PC-9 (cell line): ENCODE measurements at regions not wholly inside any gene's neighbourhood (a gene's known extent, or its start where the extent isn't known, plus 50 kb on each side); places are given as distances from the start of the nearest gene placed in this dataset.

Experiments used
- BruUV-seq: library from RNA; stranded (reverse); fragments of 400-500 nt; replicated peaks from 2 replicates; lab custom pipeline; 2021; lab: Mats Ljungman, UMichigan
- CTCF ChIA-PET: fragments of 300-600 bp; sonication (Branson Sonifier 250); formaldehyde crosslinking; loops from one replicate; lab custom pipeline; 2022; ENCODE audit warnings: antibody characterized with exemption; lab: Charles Lee
- POLR2A ChIA-PET: fragments of 300-600 bp; sonication (Branson Sonifier 250); formaldehyde crosslinking; loops from one replicate; lab custom pipeline; 2022; ENCODE audit warnings: antibody characterized with exemption; ENCODE audit not compliant: unreplicated experiment; lab: Charles Lee
- DNase-seq, 2 experiments: peaks; one replicate each; pipeline versions ENCODE4 v3.0.0 to v3.0.0-alpha.2; 2015 to 2022; ENCODE audit warnings: mixed read lengths in 1 of 2
- H2AFZ ChIP-seq: fragments of 200-600 bp; sonication (generic); 2 replicates; pipeline ENCODE4 v1.8.1; 2017; ENCODE audit warnings: antibody characterized with exemption
- H3F3A ChIP-seq: fragments of 200-600 bp; sonication (generic); 2 replicates; pipeline ENCODE4 v1.8.1; 2017; ENCODE audit warnings: antibody characterized with exemption, mild to moderate bottlenecking, low read depth; ENCODE audit not compliant: insufficient read depth
- H3K27ac ChIP-seq: fragments of 200-600 bp; sonication (generic); 2 replicates; pipeline ENCODE4 v1.6.1; 2016; ENCODE audit warnings: mixed run types
- H3K27me3 ChIP-seq: fragments of 200-600 bp; sonication (generic); 2 replicates; pipeline ENCODE4 v1.6.1; 2016; ENCODE audit warnings: low read depth, mixed run types; ENCODE audit not compliant: insufficient read depth
- H3K36me3 ChIP-seq: fragments of 200-600 bp; sonication (generic); 2 replicates; pipeline ENCODE4 v1.6.1; 2016; ENCODE audit warnings: low read depth, mixed run types
- H3K4me1 ChIP-seq: fragments of 200-600 bp; sonication (generic); replicated peaks from 2 replicates; pipeline ENCODE4 v1.6.1; 2016; ENCODE audit warnings: mixed run types; ENCODE audit not compliant: insufficient read depth
- H3K4me2 ChIP-seq: fragments of 200-600 bp; sonication (generic); 2 replicates; pipeline ENCODE4 v1.6.1; 2017; ENCODE audit warnings: mixed run types
- H3K4me3 ChIP-seq: fragments of 200-600 bp; sonication (generic); 2 replicates; pipeline ENCODE4 v1.6.1; 2016; ENCODE audit warnings: mixed run types
- H3K79me2 ChIP-seq: fragments of 200-600 bp; sonication (generic); 2 replicates; pipeline ENCODE4 v1.6.1; 2017; ENCODE audit warnings: low read depth, mixed run types
- H3K9me2 ChIP-seq: fragments of 200-600 bp; sonication (generic); 2 replicates; pipeline ENCODE4 v1.8.1; 2017; ENCODE audit warnings: mild to moderate bottlenecking; ENCODE audit not compliant: insufficient read depth
- H3K9me3 ChIP-seq: fragments of 200-600 bp; sonication (generic); 2 replicates; pipeline ENCODE4 v1.8.1; 2016; ENCODE audit warnings: low read depth; ENCODE audit not compliant: insufficient read depth
- H4K20me1 ChIP-seq: fragments of 200-600 bp; sonication (generic); 2 replicates; pipeline ENCODE4 v1.8.1; 2017; ENCODE audit not compliant: insufficient read depth
- EZH2 ChIP-seq: fragments of 200-600 bp; sonication (generic); IDR thresholded peaks from 2 replicates; pipeline ENCODE4 v1.8.0; 2017; ENCODE audit warnings: antibody characterized with exemption, low read depth
- intact Hi-C: fragments of 100-400 bp; cut with micrococcal nuclease; formaldehyde crosslinking; loops from one replicate; pipeline ENCODE4 v1.10.0; 2022; ENCODE audit not compliant: unreplicated experiment
- TF ChIP-seq, protein P1 (sequence below): fragments of 200-600 bp; sonication (generic); conservative IDR thresholded peaks from 2 replicates; pipeline ENCODE4 v1.6.1; 2017; ENCODE audit warnings: mixed run types, antibody characterized with exemption, mild to moderate bottlenecking, moderate library complexity

DNA sequence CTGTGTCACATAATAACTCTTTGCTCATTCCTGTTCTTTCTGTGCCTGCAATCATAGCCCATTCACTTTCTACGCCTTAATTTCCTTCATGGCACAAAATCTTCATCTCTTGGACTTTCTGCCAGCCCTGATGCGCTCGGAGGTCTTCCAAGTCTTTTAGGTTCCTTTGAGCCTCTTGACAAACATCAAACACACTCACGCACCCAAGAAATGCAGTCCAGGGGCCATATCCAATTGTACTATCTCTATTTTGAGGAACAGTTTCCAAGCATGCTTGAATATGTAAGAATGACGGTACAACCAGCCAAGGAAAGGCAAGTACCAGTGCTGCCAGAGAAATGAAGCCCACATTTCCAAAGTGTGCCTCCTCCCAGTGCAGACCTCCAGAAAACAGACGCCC lies 234.1 kb downstream of the MEX3B start:
- no peaks in the 10 kb centered on the region for H3K36me3 ChIP-seq
- no peak overlapping the region for H3K4me3 ChIP-seq
- no peaks in the 10 kb centered on the region for H3K4me1 ChIP-seq
- ChIA-PET CTCF (no interaction called here), POLR2A (no interaction called here)
- no peaks in the 10 kb centered on the region for H3K9me2 ChIP-seq
- DNase-seq: no peak
- peaks cover 15% of the 10 kb centered on the region; the same call in 1 of the 2 replicates for H3K27me3 ChIP-seq
- intact Hi-C loops: no loop called here
- no peak overlapping the region for H3K27ac ChIP-seq
- TF ChIP-seq EZH2: no peak
- TF ChIP-seq, protein P1, sequence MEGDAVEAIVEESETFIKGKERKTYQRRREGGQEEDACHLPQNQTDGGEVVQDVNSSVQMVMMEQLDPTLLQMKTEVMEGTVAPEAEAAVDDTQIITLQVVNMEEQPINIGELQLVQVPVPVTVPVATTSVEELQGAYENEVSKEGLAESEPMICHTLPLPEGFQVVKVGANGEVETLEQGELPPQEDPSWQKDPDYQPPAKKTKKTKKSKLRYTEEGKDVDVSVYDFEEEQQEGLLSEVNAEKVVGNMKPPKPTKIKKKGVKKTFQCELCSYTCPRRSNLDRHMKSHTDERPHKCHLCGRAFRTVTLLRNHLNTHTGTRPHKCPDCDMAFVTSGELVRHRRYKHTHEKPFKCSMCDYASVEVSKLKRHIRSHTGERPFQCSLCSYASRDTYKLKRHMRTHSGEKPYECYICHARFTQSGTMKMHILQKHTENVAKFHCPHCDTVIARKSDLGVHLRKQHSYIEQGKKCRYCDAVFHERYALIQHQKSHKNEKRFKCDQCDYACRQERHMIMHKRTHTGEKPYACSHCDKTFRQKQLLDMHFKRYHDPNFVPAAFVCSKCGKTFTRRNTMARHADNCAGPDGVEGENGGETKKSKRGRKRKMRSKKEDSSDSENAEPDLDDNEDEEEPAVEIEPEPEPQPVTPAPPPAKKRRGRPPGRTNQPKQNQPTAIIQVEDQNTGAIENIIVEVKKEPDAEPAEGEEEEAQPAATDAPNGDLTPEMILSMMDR: no peak
- H3K9me3 ChIP-seq: no peaks in the 10 kb centered on the region
- no peak overlapping the region for H2AFZ ChIP-seq
- BruUV-seq: no TSS peak
- no peaks in the 10 kb centered on the region for H3K79me2 ChIP-seq
- no peak overlapping the region for H3K4me2 ChIP-seq
- no peaks in the 10 kb centered on the region for H4K20me1 ChIP-seq
- H3F3A ChIP-seq: no peaks in the 10 kb centered on the region

DNA sequence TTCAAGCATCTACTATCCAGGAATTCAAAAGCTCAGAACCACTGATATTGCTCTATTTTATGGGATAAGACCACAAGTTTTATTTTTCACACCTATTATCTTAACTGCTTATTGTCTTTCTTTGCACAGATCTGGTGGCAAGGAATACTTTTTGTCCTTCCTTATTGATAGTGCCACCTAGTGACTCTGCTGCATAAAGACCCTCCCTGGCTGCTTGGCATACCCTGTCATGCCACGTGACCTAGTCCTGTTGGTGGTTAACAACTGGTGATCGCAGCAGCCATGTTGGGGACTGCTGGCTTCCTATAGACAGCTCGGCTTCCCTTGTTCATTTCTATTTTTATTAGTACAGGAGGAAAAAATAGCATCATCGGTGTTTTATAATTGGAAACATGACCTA lies 236.3 kb downstream of the MEX3B start:
- Histone ChIP-seq H4K20me1 (no peaks in the 10 kb centered on the region), H3K36me3 (no peaks in the 10 kb centered on the region), H2AFZ (no peak overlapping the region), H3K27me3 (peaks cover 12% of the 10 kb centered on the region; the same call in 1 of the 2 replicates), H3K4me3 (no peak overlapping the region), H3K79me2 (no peaks in the 10 kb centered on the region), H3K9me3 (no peaks in the 10 kb centered on the region), H3K4me1 (no peaks in the 10 kb centered on the region), H3K4me2 (no peak overlapping the region), H3F3A (no peaks in the 10 kb centered on the region), H3K27ac (no peak overlapping the region), H3K9me2 (no peaks in the 10 kb centered on the region)
- intact Hi-C loops: no loop called here
- ChIA-PET POLR2A (no interaction called here), CTCF (no interaction called here)
- DNase-seq: no peak
- TF ChIP-seq, protein P1: no peak
- TF ChIP-seq EZH2: no peak
- BruUV-seq: no TSS peak

GRCh38 chr15:81807806-81808205 lies 238.0 kb downstream of the MEX3B start:
- Histone ChIP-seq H3K79me2 (no peaks in the 10 kb centered on the region), H3K27me3 (peaks cover 8% of the 10 kb centered on the region; the same call in 1 of the 2 replicates), H3K9me2 (no peaks in the 10 kb centered on the region), H2AFZ (no peak overlapping the region), H4K20me1 (no peaks in the 10 kb centered on the region), H3K27ac (no peak overlapping the region), H3K4me1 (no peaks in the 10 kb centered on the region), H3K4me3 (no peak overlapping the region), H3K4me2 (no peak overlapping the region), H3K9me3 (no peaks in the 10 kb centered on the region), H3K36me3 (no peaks in the 10 kb centered on the region), H3F3A (no peaks in the 10 kb centered on the region)
- BruUV-seq: no TSS peak
- DNase-seq: no peak
- TF ChIP-seq, protein P1: no peak
- no peak for TF ChIP-seq EZH2
- intact Hi-C loops: no loop called here
- CTCF ChIA-PET: no interaction called here
- POLR2A ChIA-PET: no interaction called here
